HG02623 (cell line): ENCODE measurements at regions not wholly inside any gene's neighbourhood (a gene's known extent, or its start where the extent isn't known, plus 50 kb on each side); places are given as distances from the start of the nearest gene placed in this dataset.
"Not testable (repeated sequence)": the region's sequence is repeated elsewhere in the genome, so short reads cannot be mapped to it uniquely, and the experiment has no call there.

Experiments used
- ATAC-seq: cut with Tn5 transposase; IDR thresholded peaks from one replicate; pipeline ENCODE4 v1.9.1; 2021; ENCODE audit warnings: moderate library complexity; ENCODE audit not compliant: unreplicated experiment

GRCh38 chr16:63682844-63683243 is 1439.0 kb downstream of the CDH11 start:
- no peak for ATAC-seq

DNA sequence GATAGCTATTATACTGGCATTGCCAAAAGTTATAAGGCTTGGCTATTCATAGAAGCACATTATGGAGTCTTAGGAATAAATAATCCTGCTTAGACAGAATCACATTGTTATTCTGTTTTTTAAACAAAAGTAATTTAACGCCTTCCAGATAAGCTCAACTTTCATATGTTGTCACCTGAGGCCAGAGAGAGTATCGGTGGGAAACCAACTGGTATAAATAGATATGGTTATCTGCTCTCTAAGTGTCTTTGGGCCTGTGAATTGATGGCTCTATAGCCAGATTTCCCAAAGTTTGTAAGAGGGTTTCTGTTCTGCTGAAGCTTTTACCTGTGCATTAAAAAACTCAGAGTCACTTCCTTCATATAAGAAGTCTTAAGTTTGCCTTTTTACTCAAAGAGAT is 1449.4 kb downstream of the CDH11 start:
- no peak for ATAC-seq

GRCh38 chr16:63663155-63663554 is 1458.7 kb downstream of the CDH11 start:
- no peak for ATAC-seq

DNA sequence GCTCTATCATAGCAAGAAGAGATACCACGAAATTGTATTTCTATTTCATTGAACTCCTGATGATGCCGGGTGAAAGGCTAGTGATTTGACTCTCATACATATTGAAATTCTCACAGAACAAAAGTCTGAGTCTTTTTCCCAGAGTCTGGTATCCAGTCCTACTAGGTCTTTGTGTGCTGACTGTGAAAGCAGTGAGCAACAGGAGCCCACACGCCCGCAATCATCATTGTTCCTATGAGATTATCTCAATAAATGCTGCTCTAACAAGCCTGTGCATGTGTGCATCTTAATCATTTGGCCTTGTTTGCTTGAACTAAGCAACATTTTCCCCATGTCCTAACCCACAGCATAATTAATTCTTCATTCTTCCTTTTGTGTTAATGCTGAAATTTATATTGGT is 1466.0 kb downstream of the CDH11 start:
- ATAC-seq, result no peak

DNA sequence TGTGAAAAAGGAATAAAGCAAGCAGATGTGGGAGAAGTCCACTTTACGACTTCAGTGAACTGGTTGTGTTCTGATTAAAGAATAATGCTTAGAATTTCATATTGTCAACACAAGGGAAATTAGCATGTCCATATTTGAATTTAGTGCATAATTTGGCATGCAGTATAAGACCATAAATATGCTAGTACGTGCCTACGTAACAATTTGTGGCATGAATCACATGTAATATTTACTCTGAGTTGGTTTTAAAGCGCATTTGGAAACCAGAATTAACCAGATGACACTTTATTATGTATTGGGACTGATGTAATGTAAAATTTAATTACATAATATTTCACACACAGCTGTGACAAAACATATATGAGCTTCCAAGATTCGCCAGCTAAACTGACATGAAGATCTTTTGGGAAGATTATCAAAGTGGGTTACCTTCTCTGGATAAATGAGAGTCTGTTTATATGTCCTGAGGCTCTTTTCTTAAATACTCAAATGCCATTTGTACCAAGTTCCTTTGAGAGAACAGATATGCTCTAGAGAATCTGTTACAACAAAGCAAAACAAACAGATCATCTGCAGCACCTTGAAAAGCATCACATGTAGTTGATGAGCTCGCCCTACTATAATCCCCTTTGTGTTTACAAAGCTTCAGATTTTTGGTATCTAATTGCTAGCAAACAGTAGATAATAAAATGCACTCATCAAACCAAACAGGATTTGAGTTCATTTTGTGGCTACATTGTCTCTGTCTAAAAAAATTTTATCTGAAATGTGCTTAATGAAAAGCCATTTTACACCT is 1468.6 kb downstream of the CDH11 start:
- no peak for ATAC-seq

- no peak for ATAC-seq
Measured at GRCh38 chr16:63652091-63652490, 1469.8 kb downstream of the CDH11 start.

- no peak for ATAC-seq
Measured at GRCh38 chr16:63650550-63650949, 1471.3 kb downstream of the CDH11 start.

DNA sequence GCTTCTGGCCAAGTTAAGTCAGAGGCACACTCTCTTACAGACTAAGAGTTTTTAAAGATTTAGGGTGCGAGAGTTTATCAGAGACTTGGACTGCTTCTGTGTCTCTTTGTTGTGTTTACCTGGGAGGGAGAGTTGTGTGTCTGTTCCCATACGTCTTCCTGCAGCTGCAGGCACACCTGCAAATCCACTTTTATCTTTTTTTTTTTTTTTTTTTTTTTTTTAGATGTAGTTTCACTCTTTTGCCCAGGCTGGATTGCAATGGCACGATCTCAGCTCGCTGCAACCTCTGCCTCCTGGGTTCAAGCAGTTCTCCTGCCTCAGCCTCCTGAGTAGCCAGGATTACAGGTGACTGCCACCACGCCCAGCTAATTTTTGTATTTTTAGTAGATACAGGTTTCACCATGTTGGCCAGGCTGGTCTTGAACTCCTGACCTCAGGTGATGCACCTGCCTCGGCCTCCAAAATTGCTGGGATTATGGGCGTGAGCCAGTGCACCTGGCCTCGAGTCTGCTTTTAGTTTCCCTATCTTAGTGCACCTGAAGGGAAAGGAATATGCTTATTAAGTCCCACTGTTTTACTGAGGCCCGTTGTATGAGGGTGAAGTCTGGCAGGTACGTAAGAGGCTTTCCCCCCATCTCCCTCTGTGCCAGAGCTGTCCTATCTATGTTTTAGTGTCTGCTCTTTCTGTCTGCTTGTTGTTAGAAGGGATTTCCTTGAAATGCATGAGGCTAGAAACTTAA is 1488.0 kb downstream of the CDH11 start:
- not testable (repeated sequence) for ATAC-seq

DNA sequence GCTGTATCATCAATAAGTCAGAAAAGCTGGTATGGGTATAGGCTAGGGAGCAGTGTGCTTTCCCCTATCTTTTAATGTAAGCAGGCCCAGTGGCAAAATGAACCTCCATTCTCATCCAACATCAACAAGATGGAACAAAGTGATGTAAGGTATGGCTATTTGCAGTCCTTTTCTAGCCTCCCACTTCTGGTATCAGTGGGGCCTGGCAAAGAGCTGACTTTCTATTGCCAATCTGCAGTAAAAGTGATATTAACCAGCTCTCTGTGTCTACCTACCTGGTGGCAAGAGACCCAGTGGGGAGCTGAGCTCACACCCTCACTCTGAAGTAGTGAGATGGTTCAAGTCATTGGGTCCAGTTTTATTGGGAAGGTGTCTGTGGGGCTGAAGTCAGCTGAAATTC is 1492.6 kb downstream of the CDH11 start:
- ATAC-seq, result no peak

DNA sequence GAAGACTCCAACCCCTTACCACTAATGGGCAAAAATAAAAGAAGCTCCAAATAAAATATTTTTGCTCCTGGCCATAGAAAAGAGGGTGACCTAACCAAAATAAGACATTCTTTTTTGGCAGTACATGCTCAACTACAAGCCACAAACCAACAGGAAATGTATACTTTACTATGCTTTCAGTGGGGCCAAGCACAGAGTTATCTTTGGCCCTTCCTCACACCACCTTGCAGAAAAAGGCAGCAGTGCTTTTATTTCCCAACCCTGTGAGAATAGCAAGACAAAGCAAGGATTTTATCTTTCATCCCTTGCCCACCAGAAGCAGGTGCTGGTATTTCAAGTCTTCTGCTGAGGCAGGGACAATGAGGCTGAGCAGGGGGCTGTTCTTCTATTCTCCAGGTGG is 1493.1 kb downstream of the CDH11 start:
- ATAC-seq, result no peak

DNA sequence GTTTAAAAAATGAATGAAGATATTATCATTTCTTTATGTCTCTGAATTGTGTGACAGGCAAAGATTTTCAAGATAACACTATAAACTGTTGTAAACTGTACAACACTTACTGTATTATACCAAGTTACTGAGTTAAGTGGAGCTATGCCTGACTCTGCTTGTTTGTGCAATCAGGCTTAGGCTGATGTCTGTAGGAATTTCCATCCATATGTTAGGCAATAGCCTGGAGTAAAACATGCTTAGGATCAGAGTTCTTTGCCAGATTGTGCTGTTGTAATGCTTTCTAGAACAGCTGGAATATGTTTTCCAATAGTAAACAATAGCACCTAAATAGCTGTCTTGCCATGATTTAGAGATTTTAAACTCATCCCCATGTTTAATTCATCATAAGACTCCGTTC is 1496.7 kb downstream of the CDH11 start:
- no peak for ATAC-seq

GRCh38 chr16:63623551-63624039 is 1498.3 kb downstream of the CDH11 start:
- no peak for ATAC-seq

DNA sequence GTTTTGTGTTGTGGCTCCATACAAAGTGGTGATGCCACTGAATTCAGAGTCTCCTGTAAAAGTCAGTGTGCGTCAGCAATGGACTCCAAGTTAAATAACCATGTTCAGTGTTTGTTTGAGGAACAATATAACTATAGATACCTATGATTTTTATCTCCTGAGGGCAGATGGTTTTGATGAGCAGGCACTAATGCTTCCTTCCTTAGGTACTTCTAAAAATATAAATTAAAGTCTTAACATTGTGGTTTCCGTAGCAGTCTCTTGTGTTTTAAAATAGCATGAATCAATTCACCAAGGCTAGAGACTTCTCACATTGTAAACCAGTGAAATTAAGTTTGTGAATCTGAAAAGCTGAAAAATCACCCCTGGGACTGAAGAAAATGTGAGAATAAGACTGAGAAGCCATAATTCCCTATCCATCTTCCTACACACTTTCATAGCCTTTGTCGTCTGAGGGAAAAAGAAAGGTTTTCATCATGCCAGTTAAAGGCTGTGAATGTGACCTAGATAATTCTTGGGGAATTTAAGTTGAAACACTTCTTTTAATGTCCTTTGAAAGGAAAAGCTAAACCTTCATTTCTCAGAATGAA is 1502.9 kb downstream of the CDH11 start:
- ATAC-seq, result no peak

DNA sequence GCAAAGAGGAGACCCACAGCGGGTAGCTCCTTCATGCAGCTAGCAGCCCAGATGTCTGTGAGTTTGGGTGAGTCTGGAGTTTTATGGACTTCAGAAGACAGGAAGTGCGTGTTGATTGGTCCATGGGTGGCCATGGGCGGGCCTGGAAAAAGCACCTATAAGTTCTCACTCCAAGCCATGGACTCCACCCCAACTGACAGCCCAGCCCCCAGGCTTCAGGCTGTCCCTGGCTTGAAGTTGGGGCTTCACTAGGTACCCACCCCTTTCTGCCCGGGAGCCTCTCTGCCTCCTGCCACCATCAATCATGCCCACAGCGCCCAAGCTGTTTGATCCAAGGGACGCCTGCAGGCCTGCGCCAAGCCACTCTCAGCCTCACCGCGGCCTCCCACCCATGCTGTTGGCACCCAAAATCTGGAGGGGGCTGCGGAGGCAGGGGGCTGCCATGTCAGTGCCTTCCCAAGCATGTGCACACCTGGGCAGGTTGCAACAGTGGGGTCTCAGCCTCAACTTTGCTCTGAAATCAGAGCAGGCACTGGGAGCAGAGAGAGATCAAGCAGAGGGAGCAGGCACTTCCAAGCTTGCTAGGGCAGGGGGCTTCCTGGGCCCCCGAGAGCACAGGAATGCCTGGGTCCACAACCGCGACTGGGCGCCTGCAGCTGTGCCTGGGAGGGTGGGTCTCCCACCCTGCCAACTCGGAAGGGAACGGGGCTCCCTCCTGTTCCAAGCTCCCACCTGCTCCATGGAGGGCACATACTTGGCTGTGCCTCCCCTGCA is 1503.7 kb downstream of the CDH11 start:
- no peak for ATAC-seq

- ATAC-seq, result no peak
Measured at GRCh38 chr16:63617047-63617989, 1504.5 kb downstream of the CDH11 start.

DNA sequence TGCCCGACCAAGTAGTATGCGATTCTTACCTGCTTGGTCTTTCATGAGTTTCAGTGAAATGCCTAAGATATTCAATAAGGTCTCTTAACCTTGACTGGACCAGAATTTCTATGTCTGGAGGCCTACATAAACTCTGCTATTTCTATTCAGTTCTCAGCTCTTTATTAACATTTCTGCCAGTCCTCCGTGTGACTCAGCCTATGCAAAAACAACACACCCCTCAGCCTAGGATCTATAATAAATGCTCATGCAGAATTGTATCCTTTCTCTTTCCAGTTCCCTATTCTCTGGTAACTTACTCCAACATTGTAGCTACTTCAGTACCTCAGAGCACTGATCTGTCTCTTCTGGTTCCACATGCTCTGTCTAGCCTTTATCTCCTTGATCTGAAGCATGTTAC is 1507.4 kb downstream of the CDH11 start:
- ATAC-seq, result no peak

DNA sequence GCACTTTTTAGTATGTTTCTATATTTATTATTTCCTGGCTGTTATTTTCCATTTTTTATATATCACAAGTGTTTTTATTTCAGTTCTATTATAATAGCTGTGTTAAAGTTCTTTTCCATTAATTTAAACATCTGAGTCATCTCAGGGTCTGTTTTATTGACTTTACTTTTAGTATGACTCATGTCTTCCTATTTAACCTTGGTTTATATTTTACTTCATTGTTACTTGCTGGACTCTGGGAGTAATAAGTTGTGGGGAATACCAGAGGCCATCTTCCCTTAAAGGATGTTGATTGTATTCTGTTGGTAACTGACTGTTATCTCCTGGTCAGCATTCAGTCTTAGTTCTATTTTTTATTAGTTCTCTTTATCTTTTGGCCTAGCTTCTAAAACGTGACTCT is 1508.2 kb downstream of the CDH11 start:
- no peak for ATAC-seq

- ATAC-seq, result no peak
Measured at GRCh38 chr16:63612462-63613227, 1509.2 kb downstream of the CDH11 start.

DNA sequence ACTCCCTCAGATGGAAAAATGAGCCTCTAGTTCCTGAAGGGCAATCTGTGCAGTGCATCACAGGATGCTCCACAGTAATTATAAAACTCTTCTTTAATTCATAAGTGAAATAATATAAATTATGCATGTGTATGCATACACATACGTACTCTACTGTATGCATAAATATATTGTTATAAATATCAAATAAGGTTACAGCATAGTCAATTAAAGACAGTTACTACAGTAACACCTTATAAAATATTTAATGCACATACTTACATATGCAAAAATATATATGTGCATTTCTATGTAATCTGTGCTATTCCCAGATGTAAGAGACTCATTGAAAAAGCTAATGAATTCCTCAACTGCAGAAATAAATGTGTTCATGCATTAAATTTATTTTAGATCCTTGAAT is 1515.1 kb downstream of the CDH11 start:
- ATAC-seq, result no peak
